ENCODE measurements at regions not wholly inside any gene's neighbourhood (a gene's known extent, or its start where the extent isn't known, plus 50 kb on each side); places are given as distances from the start of the nearest gene placed in this dataset.
"Not testable (repeated sequence)": the region's sequence is repeated elsewhere in the genome, so short reads cannot be mapped to it uniquely, and the experiment has no call there.

- no peak for DNase-seq
These were observed 391.6 kb upstream of the MGAT4C start for GRCh38 chr12:86647800-86648199.

GRCh38 chr12:86634456-86635410, 378.5 kb upstream of the MGAT4C start:
- no peak for DNase-seq

GRCh38 chr12:86627001-86627400, 370.8 kb upstream of the MGAT4C start:
- DNase-seq: no peak

GRCh38 chr12:86623267-86623666, 367.1 kb upstream of the MGAT4C start:
- DNase-seq: no peak

- DNase-seq: no peak
These were observed 365.8 kb upstream of the MGAT4C start for GRCh38 chr12:86621957-86622356.

GRCh38 chr12:86613311-86613710, 357.1 kb upstream of the MGAT4C start:
- DNase-seq: no peak

- no peak for DNase-seq
These were observed 352.4 kb upstream of the MGAT4C start for GRCh38 chr12:86608638-86609037.

- no peak for DNase-seq
These were observed 345.5 kb upstream of the MGAT4C start for GRCh38 chr12:86601550-86602308.

GRCh38 chr12:86600664-86601231, 344.6 kb upstream of the MGAT4C start:
- no peak for DNase-seq

GRCh38 chr12:86597431-86597830, 341.2 kb upstream of the MGAT4C start:
- DNase-seq: no peak

- DNase-seq: no peak
These were observed 334.1 kb upstream of the MGAT4C start for GRCh38 chr12:86590296-86590695.

- no peak for DNase-seq
These were observed 318.0 kb upstream of the MGAT4C start for GRCh38 chr12:86574143-86574542.

- DNase-seq: no peak
These were observed 316.3 kb upstream of the MGAT4C start for GRCh38 chr12:86572455-86572854.

GRCh38 chr12:86565038-86565437, 308.8 kb upstream of the MGAT4C start:
- no peak for DNase-seq

GRCh38 chr12:86555491-86555890, 299.3 kb upstream of the MGAT4C start:
- DNase-seq: not testable (repeated sequence)

GRCh38 chr12:86551146-86551571, 295.0 kb upstream of the MGAT4C start:
- no peak for DNase-seq

- no peak for DNase-seq
These were observed 294.3 kb upstream of the MGAT4C start for GRCh38 chr12:86550218-86551145.

GRCh38 chr12:86543716-86544115, 287.5 kb upstream of the MGAT4C start:
- DNase-seq: no peak

GRCh38 chr12:86530996-86531655, 274.9 kb upstream of the MGAT4C start:
- no peak for DNase-seq

- no peak for DNase-seq
These were observed 269.9 kb upstream of the MGAT4C start for GRCh38 chr12:86526060-86526595.

GRCh38 chr12:86523844-86524243, 267.7 kb upstream of the MGAT4C start:
- DNase-seq: no peak

GRCh38 chr12:86521870-86522269, 265.7 kb upstream of the MGAT4C start:
- DNase-seq: no peak

All from NCI-H2081 treated with DMSO at 0.1 percent for 48 hours (cell line).